Smooth muscle cell (in vitro differentiated cells): ENCODE measurements at regions not wholly inside any gene's neighbourhood (a gene's known extent, or its start where the extent isn't known, plus 50 kb on each side); places are given as distances from the start of the nearest gene placed in this dataset.

Experiments
- DNase-seq: peaks from one replicate; lab custom pipeline; 2025; ENCODE audit not compliant: unreplicated experiment; lab: John Stamatoyannopoulos, UW
- H2AFZ ChIP-seq: fragments of 200-600 bp; sonication (generic); 2 replicates; pipeline ENCODE4 v1.6.0; 2016; ENCODE audit warnings: antibody characterized with exemption, low read depth, mild to moderate bottlenecking
- H3F3A ChIP-seq: fragments of 200-600 bp; sonication (generic); 2 replicates; pipeline ENCODE4 v1.6.0; 2017; ENCODE audit warnings: antibody characterized with exemption, low read depth
- H3K27ac ChIP-seq: fragments of 200-600 bp; sonication (generic); 2 replicates; pipeline ENCODE4 v1.5.1; 2016; ENCODE audit warnings: low read depth, mild to moderate bottlenecking
- H3K27me3 ChIP-seq: fragments of 200-600 bp; sonication (generic); 2 replicates; pipeline ENCODE4 v1.6.1; 2016; ENCODE audit warnings: low read depth, mild to moderate bottlenecking
- H3K36me3 ChIP-seq: fragments of 200-600 bp; sonication (generic); 2 replicates; pipeline ENCODE4 v1.5.1; 2016; ENCODE audit warnings: low read depth
- H3K4me1 ChIP-seq: fragments of 200-600 bp; sonication (generic); 2 replicates; pipeline ENCODE4 v1.5.1; 2016; ENCODE audit warnings: low read depth
- H3K4me2 ChIP-seq: fragments of 200-600 bp; sonication (generic); 2 replicates; pipeline ENCODE4 v1.6.0; 2016; ENCODE audit warnings: mild to moderate bottlenecking
- H3K4me3 ChIP-seq: fragments of 200-600 bp; sonication (generic); 2 replicates; pipeline ENCODE4 v1.5.1; 2016; ENCODE audit warnings: mild to moderate bottlenecking
- H3K79me2 ChIP-seq: fragments of 200-600 bp; sonication (generic); 2 replicates; pipeline ENCODE4 v1.6.0; 2016; ENCODE audit warnings: low read depth, mild to moderate bottlenecking
- H3K9ac ChIP-seq: fragments of 200-600 bp; sonication (generic); 2 replicates; pipeline ENCODE4 v1.6.0; 2016; ENCODE audit warnings: low read depth
- H3K9me3 ChIP-seq: fragments of 200-600 bp; sonication (generic); replicated peaks from 2 replicates; pipeline ENCODE4 v1.5.1; 2016; ENCODE audit warnings: low read depth
- H4K20me1 ChIP-seq: fragments of 200-600 bp; sonication (generic); 2 replicates; pipeline ENCODE4 v1.6.0; 2016; ENCODE audit warnings: low read depth
- CTCF ChIP-seq: fragments of 200-600 bp; sonication (generic); IDR thresholded peaks from 2 replicates; pipeline ENCODE4 v1.5.1; 2017; ENCODE audit warnings: borderline replicate concordance, mild to moderate bottlenecking, antibody characterized with exemption; ENCODE audit not compliant: insufficient read depth, poor library complexity, severe bottlenecking
- WGBS: methylation state at CpG from one replicate; pipeline ENCODE4 v1.1.7; 2016; ENCODE audit warnings: low lambda C conversion rate; 5-methylcytosine and 5-hydroxymethylcytosine counted together

- no peaks in the 10 kb centered on the region for H3F3A ChIP-seq
- no peak overlapping the region for H3K4me2 ChIP-seq
- no peaks in the 10 kb centered on the region for H3K4me1 ChIP-seq
- DNase-seq, result no peak
- H2AFZ ChIP-seq, result no peak overlapping the region
- H3K79me2 ChIP-seq, result no peaks in the 10 kb centered on the region
- no peak overlapping the region for H3K27ac ChIP-seq
- WGBS, result 90% methylated on average over 4 of the region's 4 CpGs
- H3K9me3 ChIP-seq, result no peaks in the 10 kb centered on the region
- H3K9ac ChIP-seq, result no peak overlapping the region
- H4K20me1 ChIP-seq, result no peaks in the 10 kb centered on the region
- H3K27me3 ChIP-seq, result no peaks in the 10 kb centered on the region
- no peak for TF ChIP-seq CTCF
- H3K36me3 ChIP-seq, result no peaks in the 10 kb centered on the region
- H3K4me3 ChIP-seq, result no peak overlapping the region
These were observed 1090.9 kb downstream of the RAPGEF2 start for GRCh38 chr4:160193787-160194186.

GRCh38 chr4:160194716-160195115, 1091.8 kb downstream of the RAPGEF2 start:
- H3K27ac ChIP-seq, result no peak overlapping the region
- no peak overlapping the region for H3K9ac ChIP-seq
- DNase-seq, result no peak
- H3K9me3 ChIP-seq, result no peaks in the 10 kb centered on the region
- H3K4me2 ChIP-seq, result no peak overlapping the region
- no peaks in the 10 kb centered on the region for H3K4me1 ChIP-seq
- H3K79me2 ChIP-seq, result no peaks in the 10 kb centered on the region
- WGBS, result 52% methylated on average over 5 of the region's 5 CpGs
- H3K27me3 ChIP-seq, result no peaks in the 10 kb centered on the region
- no peaks in the 10 kb centered on the region for H4K20me1 ChIP-seq
- H3K4me3 ChIP-seq, result no peak overlapping the region
- no peaks in the 10 kb centered on the region for H3F3A ChIP-seq
- H2AFZ ChIP-seq, result no peak overlapping the region
- no peaks in the 10 kb centered on the region for H3K36me3 ChIP-seq
- TF ChIP-seq CTCF, result no peak

- DNase-seq, result no peak
- peak overlapping the region; percentile 42 for H3K27ac ChIP-seq
- no peaks in the 10 kb centered on the region for H4K20me1 ChIP-seq
- no peaks in the 10 kb centered on the region for H3F3A ChIP-seq
- no peak for TF ChIP-seq CTCF
- WGBS, result 85% methylated on average over 2 of the region's 2 CpGs
- H3K4me1 ChIP-seq, result no peaks in the 10 kb centered on the region
- H3K4me3 ChIP-seq, result no peak overlapping the region
- H2AFZ ChIP-seq, result no peak overlapping the region
- no peak overlapping the region for H3K4me2 ChIP-seq
- H3K27me3 ChIP-seq, result no peaks in the 10 kb centered on the region
- peaks cover 5% of the 10 kb centered on the region for H3K9me3 ChIP-seq
- H3K79me2 ChIP-seq, result no peaks in the 10 kb centered on the region
- H3K9ac ChIP-seq, result no peak overlapping the region
- H3K36me3 ChIP-seq, result no peaks in the 10 kb centered on the region
These were observed 1099.9 kb downstream of the RAPGEF2 start for GRCh38 chr4:160202802-160203201.

- Histone ChIP-seq H3K79me2 (no peaks in the 10 kb centered on the region), H2AFZ (no peak overlapping the region), H3K4me2 (no peak overlapping the region), H3K9ac (no peak overlapping the region), H4K20me1 (no peaks in the 10 kb centered on the region), H3K27me3 (no peaks in the 10 kb centered on the region), H3K36me3 (no peaks in the 10 kb centered on the region), H3K9me3 (no peaks in the 10 kb centered on the region), H3F3A (no peaks in the 10 kb centered on the region), H3K4me1 (no peaks in the 10 kb centered on the region), H3K27ac (no peak overlapping the region), H3K4me3 (no peak overlapping the region)
- no peak for TF ChIP-seq CTCF
- 77% methylated on average over 3 of the region's 3 CpGs for WGBS
- DNase-seq, result no peak
These were observed 1109.2 kb downstream of the RAPGEF2 start for GRCh38 chr4:160212078-160212477.
